Astrocyte (in vitro differentiated cells and primary cell): ENCODE measurements at regions not wholly inside any gene's neighbourhood (a gene's known extent, or its start where the extent isn't known, plus 50 kb on each side); places are given as distances from the start of the nearest gene placed in this dataset.

ENCODE experiments used
- DNase-seq: peaks from one replicate; pipeline ENCODE4 v3.0.0-alpha.2; 2010; ENCODE audit warnings: low read depth
- FAIRE-seq: peaks from 2 replicates; lab custom pipeline; 2011; peaks lifted over from hg19 to GRCh38; lab: Jason Lieb, UNC
- H2AFZ ChIP-seq: 2 replicates; pipeline ENCODE4 v1.6.0; 2012; ENCODE audit warnings: low read depth, low read length, inconsistent platforms
- H3K27ac ChIP-seq: 2 replicates; pipeline ENCODE4 v1.5.1; 2011; ENCODE audit warnings: low read depth, low read length, inconsistent platforms
- H3K27me3 ChIP-seq: 2 replicates; pipeline ENCODE4 v1.6.0; 2011; ENCODE audit warnings: low read length, inconsistent platforms; ENCODE audit not compliant: insufficient read depth
- H3K36me3 ChIP-seq: 2 replicates; pipeline ENCODE4 v1.5.1; 2011; ENCODE audit warnings: low read length, inconsistent platforms; ENCODE audit not compliant: insufficient read depth
- H3K4me1 ChIP-seq: 2 replicates; pipeline ENCODE4 v1.5.1; 2011; ENCODE audit warnings: low read length, inconsistent platforms; ENCODE audit not compliant: insufficient read depth
- H3K4me2 ChIP-seq: 2 replicates; pipeline ENCODE4 v1.6.0; 2012; ENCODE audit warnings: low read length, inconsistent platforms
- H3K4me3 ChIP-seq: 2 replicates; pipeline ENCODE4 v1.5.1; 2011; ENCODE audit warnings: low read depth, mild to moderate bottlenecking, low read length, inconsistent platforms; ENCODE audit not compliant: insufficient read depth
- H3K79me2 ChIP-seq: 2 replicates; pipeline ENCODE4 v1.6.0; 2012; ENCODE audit warnings: mild to moderate bottlenecking, low read length, inconsistent platforms; ENCODE audit not compliant: insufficient read depth
- H3K9ac ChIP-seq: 2 replicates; pipeline ENCODE4 v1.6.0; 2012; ENCODE audit warnings: mild to moderate bottlenecking, low read length, inconsistent platforms
- H3K9me3 ChIP-seq: 2 replicates; pipeline ENCODE4 v1.5.1; 2012; ENCODE audit warnings: low read depth, mild to moderate bottlenecking, low read length, inconsistent platforms; ENCODE audit not compliant: insufficient read depth
- H4K20me1 ChIP-seq: 2 replicates; pipeline ENCODE4 v1.6.0; 2012; ENCODE audit warnings: low read length, inconsistent platforms; ENCODE audit not compliant: insufficient read depth
- H3K27ac Mint-ChIP-seq: one replicate; pipeline ENCODE4 v1.8.0; 2021; ENCODE audit warnings: mild to moderate bottlenecking, mixed read lengths; ENCODE audit not compliant: unreplicated experiment
- H3K27me3 Mint-ChIP-seq: one replicate; pipeline ENCODE4 v1.8.0; 2021; ENCODE audit warnings: low read depth, mixed read lengths; ENCODE audit not compliant: unreplicated experiment
- H3K36me3 Mint-ChIP-seq: one replicate; pipeline ENCODE4 v1.8.0; 2021; ENCODE audit warnings: low read depth, mixed read lengths; ENCODE audit not compliant: unreplicated experiment
- H3K4me1 Mint-ChIP-seq: one replicate; pipeline ENCODE4 v1.8.0; 2021; ENCODE audit warnings: low read depth, mixed read lengths; ENCODE audit not compliant: unreplicated experiment
- H3K4me3 Mint-ChIP-seq: one replicate; pipeline ENCODE4 v1.8.0; 2021; ENCODE audit warnings: mild to moderate bottlenecking, moderate library complexity, mixed read lengths; ENCODE audit not compliant: unreplicated experiment
- H3K9me3 Mint-ChIP-seq: one replicate; pipeline ENCODE4 v1.8.0; 2021; ENCODE audit warnings: mild to moderate bottlenecking, mixed read lengths; ENCODE audit not compliant: unreplicated experiment
- EZH2 ChIP-seq: IDR thresholded peaks from 2 replicates; pipeline ENCODE4 v1.6.1; 2012; ENCODE audit warnings: mild to moderate bottlenecking, low read length, inconsistent platforms; ENCODE audit not compliant: insufficient read depth
- TF ChIP-seq, protein P1 (sequence below): IDR thresholded peaks from 2 replicates; pipeline ENCODE4 v1.5.1; 2011; ENCODE audit warnings: low read depth, mild to moderate bottlenecking, inconsistent platforms, low read length, moderate library complexity; ENCODE audit not compliant: insufficient read depth

GRCh38 chr1:227378181-227378580, 59.9 kb upstream of the CDC42BPA start:
- H3K27ac Mint-ChIP-seq, result no peak overlapping the region
- H3K9me3 Mint-ChIP-seq, result no peaks in the 10 kb centered on the region
- no peak for DNase-seq
- peaks cover 10% of the 10 kb centered on the region for H3K4me1 Mint-ChIP-seq
- Histone ChIP-seq H3K27ac (no peak overlapping the region), H3K9ac (no peak overlapping the region), H3K36me3 (no peaks in the 10 kb centered on the region), H3K4me2 (no peak overlapping the region), H2AFZ (no peak overlapping the region), H3K4me1 (no peaks in the 10 kb centered on the region), H4K20me1 (no peaks in the 10 kb centered on the region), H3K4me3 (no peak overlapping the region), H3K79me2 (no peaks in the 10 kb centered on the region), H3K9me3 (no peaks in the 10 kb centered on the region), H3K27me3 (no peaks in the 10 kb centered on the region)
- FAIRE-seq, result no peak
- H3K27me3 Mint-ChIP-seq, result peaks cover 2% of the 10 kb centered on the region
- H3K36me3 Mint-ChIP-seq, result no peaks in the 10 kb centered on the region
- TF ChIP-seq, protein P1, sequence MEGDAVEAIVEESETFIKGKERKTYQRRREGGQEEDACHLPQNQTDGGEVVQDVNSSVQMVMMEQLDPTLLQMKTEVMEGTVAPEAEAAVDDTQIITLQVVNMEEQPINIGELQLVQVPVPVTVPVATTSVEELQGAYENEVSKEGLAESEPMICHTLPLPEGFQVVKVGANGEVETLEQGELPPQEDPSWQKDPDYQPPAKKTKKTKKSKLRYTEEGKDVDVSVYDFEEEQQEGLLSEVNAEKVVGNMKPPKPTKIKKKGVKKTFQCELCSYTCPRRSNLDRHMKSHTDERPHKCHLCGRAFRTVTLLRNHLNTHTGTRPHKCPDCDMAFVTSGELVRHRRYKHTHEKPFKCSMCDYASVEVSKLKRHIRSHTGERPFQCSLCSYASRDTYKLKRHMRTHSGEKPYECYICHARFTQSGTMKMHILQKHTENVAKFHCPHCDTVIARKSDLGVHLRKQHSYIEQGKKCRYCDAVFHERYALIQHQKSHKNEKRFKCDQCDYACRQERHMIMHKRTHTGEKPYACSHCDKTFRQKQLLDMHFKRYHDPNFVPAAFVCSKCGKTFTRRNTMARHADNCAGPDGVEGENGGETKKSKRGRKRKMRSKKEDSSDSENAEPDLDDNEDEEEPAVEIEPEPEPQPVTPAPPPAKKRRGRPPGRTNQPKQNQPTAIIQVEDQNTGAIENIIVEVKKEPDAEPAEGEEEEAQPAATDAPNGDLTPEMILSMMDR, result no peak
- TF ChIP-seq EZH2, result no peak
- H3K4me3 Mint-ChIP-seq, result no peak overlapping the region

GRCh38 chr1:227374846-227375245, 56.6 kb upstream of the CDC42BPA start:
- H4K20me1 ChIP-seq, result no peaks in the 10 kb centered on the region
- H3K9me3 ChIP-seq, result no peaks in the 10 kb centered on the region
- Mint-ChIP-seq H3K9me3 (no peaks in the 10 kb centered on the region), H3K27me3 (no peaks in the 10 kb centered on the region), H3K36me3 (no peaks in the 10 kb centered on the region), H3K4me1 (peaks cover 24% of the 10 kb centered on the region), H3K4me3 (no peak overlapping the region), H3K27ac (no peak overlapping the region)
- H3K27ac ChIP-seq, result no peak overlapping the region
- H3K4me3 ChIP-seq, result no peak overlapping the region
- H3K79me2 ChIP-seq, result no peaks in the 10 kb centered on the region
- H3K36me3 ChIP-seq, result no peaks in the 10 kb centered on the region
- TF ChIP-seq EZH2, result no peak
- TF ChIP-seq, protein P1, result no peak
- no peak overlapping the region for H3K9ac ChIP-seq
- FAIRE-seq (no peak), DNase-seq (no peak)
- no peak overlapping the region for H3K4me2 ChIP-seq
- H2AFZ ChIP-seq, result no peak overlapping the region
- peaks cover 9% of the 10 kb centered on the region for H3K4me1 ChIP-seq
- no peaks in the 10 kb centered on the region for H3K27me3 ChIP-seq

DNA sequence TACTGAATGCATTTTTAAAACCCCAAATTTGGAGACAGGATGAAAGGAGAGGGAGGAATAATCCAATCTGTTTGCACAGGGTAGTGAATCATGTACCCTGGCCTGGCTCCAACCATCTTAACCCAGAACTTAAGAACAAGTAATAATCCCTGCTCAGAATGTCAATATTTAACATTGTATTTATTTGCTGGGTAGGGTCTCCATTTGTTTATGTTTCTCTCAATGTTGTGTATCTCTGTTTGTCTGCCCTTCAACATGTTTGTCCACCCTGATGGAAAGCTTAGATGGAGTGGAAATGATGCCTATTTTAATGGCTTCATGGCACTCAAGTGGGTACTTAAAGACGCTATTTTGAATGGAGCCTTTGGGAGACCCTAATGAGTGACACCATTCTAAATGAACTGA, 54.4 kb upstream of the CDC42BPA start:
- no peak overlapping the region for H3K27ac ChIP-seq
- no peaks in the 10 kb centered on the region for H3K79me2 ChIP-seq
- FAIRE-seq (peak; percentile 50), DNase-seq (peak; percentile 55)
- Mint-ChIP-seq H3K36me3 (no peaks in the 10 kb centered on the region), H3K9me3 (no peaks in the 10 kb centered on the region), H3K27ac (no peak overlapping the region), H3K4me1 (peaks cover 15% of the 10 kb centered on the region), H3K27me3 (no peaks in the 10 kb centered on the region), H3K4me3 (no peak overlapping the region)
- H3K27me3 ChIP-seq, result no peaks in the 10 kb centered on the region
- H3K9me3 ChIP-seq, result no peaks in the 10 kb centered on the region
- H3K4me3 ChIP-seq, result no peak overlapping the region
- H3K9ac ChIP-seq, result no peak overlapping the region
- no peak for TF ChIP-seq EZH2
- TF ChIP-seq, protein P1, result no peak
- no peak overlapping the region for H3K4me2 ChIP-seq
- no peaks in the 10 kb centered on the region for H4K20me1 ChIP-seq
- H2AFZ ChIP-seq, result no peak overlapping the region
- no peaks in the 10 kb centered on the region for H3K36me3 ChIP-seq
- peaks cover 9% of the 10 kb centered on the region for H3K4me1 ChIP-seq
